Activated CD8-positive, alpha-beta T cell treated with anti-CD3 and anti-CD28 coated beads, Interleukin-2, amount 10 ng/mL, durations not matched to agents 7 days and 5 days (primary cell): ENCODE measurements at regions not wholly inside any gene's neighbourhood (a gene's known extent, or its start where the extent isn't known, plus 50 kb on each side); places are given as distances from the start of the nearest gene placed in this dataset.

Source experiments
- ATAC-seq: fragments of 150-1000 bp; cut with Tn5 transposase; one replicate; pipeline ENCODE4 v1.10.0; 2021; ENCODE audit warnings: moderate library complexity
- CTCF ChIA-PET: fragments of 350-600 bp; sonication (Branson Sonifier 250); formaldehyde crosslinking; loops from one replicate; lab custom pipeline; 2021; ENCODE audit warnings: antibody characterized with exemption; lab: Charles Lee
- POLR2A ChIA-PET: fragments of 350-600 bp; sonication (Branson Sonifier 250); formaldehyde crosslinking; loops from one replicate; lab custom pipeline; 2021; ENCODE audit warnings: antibody characterized with exemption; lab: Charles Lee
- DNase-seq: peaks from one replicate; pipeline ENCODE4 v3.0.0-alpha.2; 2020
- H3K27ac Mint-ChIP-seq: one replicate; pipeline ENCODE4 v1.8.0; 2021; ENCODE audit warnings: mild to moderate bottlenecking, mixed read lengths
- H3K27me3 Mint-ChIP-seq: one replicate; pipeline ENCODE4 v1.8.0; 2021; ENCODE audit warnings: low read depth, mixed read lengths
- H3K36me3 Mint-ChIP-seq: one replicate; pipeline ENCODE4 v1.8.0; 2021; ENCODE audit warnings: low read depth, mixed read lengths
- H3K4me1 Mint-ChIP-seq: one replicate; pipeline ENCODE4 v1.8.0; 2021; ENCODE audit warnings: low read depth, mixed read lengths
- H3K4me3 Mint-ChIP-seq: one replicate; pipeline ENCODE4 v1.8.0; 2021; ENCODE audit warnings: mild to moderate bottlenecking, mixed read lengths
- H3K9me3 Mint-ChIP-seq: one replicate; pipeline ENCODE4 v1.8.0; 2022; ENCODE audit warnings: mixed read lengths; ENCODE audit not compliant: insufficient read depth

DNA sequence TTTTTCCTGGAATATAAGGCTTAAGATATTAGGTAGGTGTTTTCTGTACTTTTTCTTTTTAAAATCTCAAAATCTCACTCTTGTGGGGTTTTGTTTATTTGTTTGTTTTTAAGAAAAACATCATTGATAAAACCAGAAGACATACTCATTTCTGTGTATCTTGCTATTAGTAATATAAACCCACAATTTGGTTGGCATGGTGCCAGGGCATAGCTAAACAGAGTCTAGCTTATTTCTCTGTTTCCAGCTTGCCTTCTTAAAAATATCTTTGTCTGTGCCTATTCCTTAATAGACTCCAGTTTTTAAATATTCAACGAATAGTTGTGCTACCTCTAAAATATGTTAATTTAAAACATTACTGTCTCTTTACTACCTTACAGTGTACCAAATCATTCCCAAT is 1121.9 kb upstream of the PCDH20 start:
- ChIA-PET POLR2A (no interaction called here), CTCF (no interaction called here)
- no peak for DNase-seq
- Mint-ChIP-seq H3K27me3 (no peaks in the 10 kb centered on the region), H3K27ac (no peak overlapping the region), H3K4me1 (no peaks in the 10 kb centered on the region), H3K9me3 (peaks cover 11% of the 10 kb centered on the region), H3K36me3 (no peaks in the 10 kb centered on the region), H3K4me3 (no peak overlapping the region)
- no peak for ATAC-seq

DNA sequence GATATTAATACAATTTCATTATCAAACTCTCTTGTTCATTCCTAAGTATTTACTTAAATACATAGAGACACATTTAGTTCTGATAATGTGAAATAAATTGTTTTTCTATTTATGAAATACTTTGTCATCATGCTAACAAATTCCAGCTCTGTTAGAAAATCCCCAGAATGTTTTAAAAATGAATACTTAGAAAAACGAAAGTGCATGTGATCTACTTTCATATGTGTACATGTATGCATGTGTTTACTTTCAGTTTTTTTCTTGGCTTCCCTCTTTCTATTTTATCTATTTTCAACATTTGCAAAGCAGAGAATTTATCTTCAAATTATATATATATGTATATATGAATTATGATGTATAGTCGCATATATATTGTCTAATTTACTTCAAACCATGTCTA is 1110.0 kb upstream of the PCDH20 start:
- no peaks in the 10 kb centered on the region for H3K36me3 Mint-ChIP-seq
- POLR2A ChIA-PET, result no interaction called here
- H3K9me3 Mint-ChIP-seq, result peaks cover 3% of the 10 kb centered on the region
- no peaks in the 10 kb centered on the region for H3K27me3 Mint-ChIP-seq
- CTCF ChIA-PET, result no interaction called here
- no peak overlapping the region for H3K27ac Mint-ChIP-seq
- ATAC-seq (no peak), DNase-seq (no peak)
- no peak overlapping the region for H3K4me3 Mint-ChIP-seq
- H3K4me1 Mint-ChIP-seq, result no peaks in the 10 kb centered on the region

DNA sequence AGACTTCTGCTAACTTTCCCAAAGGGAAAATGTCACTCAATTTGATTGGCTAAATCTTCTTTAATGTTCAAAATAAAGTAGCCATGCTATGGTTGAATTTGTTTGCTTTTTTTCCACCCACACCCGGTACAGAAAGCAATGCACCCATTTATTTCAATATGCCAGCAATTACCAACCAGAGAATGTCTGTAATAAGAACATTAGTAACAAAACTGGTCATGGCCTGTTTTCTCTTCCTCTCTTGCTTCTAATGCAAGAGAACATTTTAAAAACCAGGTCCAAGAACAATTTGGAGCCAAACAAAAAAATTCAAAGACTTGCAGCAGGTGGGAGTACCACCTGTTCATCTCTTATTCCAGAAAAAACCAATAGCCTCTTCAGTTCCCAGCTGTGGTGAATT is 1108.8 kb upstream of the PCDH20 start:
- Mint-ChIP-seq H3K4me1 (no peaks in the 10 kb centered on the region), H3K27me3 (no peaks in the 10 kb centered on the region), H3K36me3 (no peaks in the 10 kb centered on the region), H3K27ac (no peak overlapping the region), H3K9me3 (no peaks in the 10 kb centered on the region), H3K4me3 (no peak overlapping the region)
- ATAC-seq (no peak), DNase-seq (no peak)
- ChIA-PET CTCF (no interaction called here), POLR2A (no interaction called here)

DNA sequence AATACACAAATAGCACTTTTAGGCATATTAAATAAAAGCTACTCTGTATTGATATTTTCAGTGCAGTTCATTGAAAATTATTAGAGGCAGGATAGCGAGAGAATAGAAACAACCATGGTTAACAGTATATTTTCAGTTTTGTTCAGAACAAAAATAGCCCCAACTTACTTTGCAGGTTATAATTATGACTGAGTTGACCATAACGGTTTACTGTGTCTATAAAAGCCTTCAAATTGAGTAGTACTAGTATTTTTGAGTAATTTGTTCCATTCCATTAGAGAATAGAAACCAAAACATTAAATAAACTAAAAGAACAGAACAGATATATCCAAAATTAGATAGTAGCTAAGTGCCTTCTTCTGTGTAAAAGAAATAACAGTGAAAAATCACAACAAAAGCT is 1108.4 kb upstream of the PCDH20 start:
- no peaks in the 10 kb centered on the region for H3K36me3 Mint-ChIP-seq
- H3K9me3 Mint-ChIP-seq, result no peaks in the 10 kb centered on the region
- DNase-seq (no peak), ATAC-seq (no peak)
- no peaks in the 10 kb centered on the region for H3K27me3 Mint-ChIP-seq
- no peaks in the 10 kb centered on the region for H3K4me1 Mint-ChIP-seq
- ChIA-PET CTCF (no interaction called here), POLR2A (no interaction called here)
- no peak overlapping the region for H3K27ac Mint-ChIP-seq
- no peak overlapping the region for H3K4me3 Mint-ChIP-seq

DNA sequence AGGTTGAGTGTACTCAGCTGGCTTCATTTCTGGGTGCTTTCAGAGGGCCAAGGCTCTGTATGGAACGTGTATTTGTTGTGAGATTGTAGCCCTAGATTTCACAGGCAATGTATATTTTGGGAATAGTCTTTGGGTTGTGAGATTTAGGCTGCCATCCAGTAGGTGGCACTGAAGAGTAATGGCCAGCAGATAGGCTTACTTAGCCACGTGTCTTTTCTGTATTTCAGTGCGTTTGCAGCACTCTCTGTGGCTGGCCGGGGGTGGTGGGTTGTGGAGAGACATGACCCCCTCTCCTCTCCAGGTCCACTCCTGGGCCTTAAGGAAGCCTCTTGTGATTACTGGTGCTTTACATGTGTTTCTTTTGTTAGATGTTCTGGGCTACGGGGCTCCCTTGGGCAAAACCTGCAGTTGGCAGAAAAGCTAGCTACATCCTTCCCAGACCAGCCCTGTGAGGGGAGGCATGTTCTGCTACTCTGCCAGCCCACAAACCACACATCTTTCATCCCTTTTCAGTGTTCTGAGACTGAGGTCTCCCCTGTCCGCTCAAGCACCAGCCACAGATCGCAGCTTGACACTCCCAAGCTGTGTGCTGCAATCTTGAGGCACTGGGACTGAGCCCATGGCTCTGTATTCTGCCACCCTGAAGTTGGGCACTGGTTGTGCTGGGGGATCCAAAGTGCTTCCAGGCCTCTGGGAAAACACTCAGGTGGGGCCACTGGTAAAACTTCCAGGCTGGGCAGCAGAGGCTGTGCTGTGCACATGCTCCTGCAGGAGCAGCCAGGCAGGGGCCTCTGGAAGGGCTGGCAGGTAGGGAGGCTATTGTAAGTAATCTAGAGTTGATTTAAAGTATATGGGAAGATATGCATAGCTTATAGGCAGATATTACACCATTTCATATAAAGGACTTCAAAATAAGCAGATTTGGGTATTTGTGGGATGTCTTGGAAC is 1096.8 kb upstream of the PCDH20 start:
- no peak overlapping the region for H3K27ac Mint-ChIP-seq
- H3K36me3 Mint-ChIP-seq, result no peaks in the 10 kb centered on the region
- ChIA-PET CTCF (no interaction called here), POLR2A (no interaction called here)
- no peaks in the 10 kb centered on the region for H3K27me3 Mint-ChIP-seq
- H3K4me3 Mint-ChIP-seq, result no peak overlapping the region
- no peaks in the 10 kb centered on the region for H3K9me3 Mint-ChIP-seq
- H3K4me1 Mint-ChIP-seq, result no peaks in the 10 kb centered on the region
- ATAC-seq (peak; percentile 36), DNase-seq (peak; percentile 21)

DNA sequence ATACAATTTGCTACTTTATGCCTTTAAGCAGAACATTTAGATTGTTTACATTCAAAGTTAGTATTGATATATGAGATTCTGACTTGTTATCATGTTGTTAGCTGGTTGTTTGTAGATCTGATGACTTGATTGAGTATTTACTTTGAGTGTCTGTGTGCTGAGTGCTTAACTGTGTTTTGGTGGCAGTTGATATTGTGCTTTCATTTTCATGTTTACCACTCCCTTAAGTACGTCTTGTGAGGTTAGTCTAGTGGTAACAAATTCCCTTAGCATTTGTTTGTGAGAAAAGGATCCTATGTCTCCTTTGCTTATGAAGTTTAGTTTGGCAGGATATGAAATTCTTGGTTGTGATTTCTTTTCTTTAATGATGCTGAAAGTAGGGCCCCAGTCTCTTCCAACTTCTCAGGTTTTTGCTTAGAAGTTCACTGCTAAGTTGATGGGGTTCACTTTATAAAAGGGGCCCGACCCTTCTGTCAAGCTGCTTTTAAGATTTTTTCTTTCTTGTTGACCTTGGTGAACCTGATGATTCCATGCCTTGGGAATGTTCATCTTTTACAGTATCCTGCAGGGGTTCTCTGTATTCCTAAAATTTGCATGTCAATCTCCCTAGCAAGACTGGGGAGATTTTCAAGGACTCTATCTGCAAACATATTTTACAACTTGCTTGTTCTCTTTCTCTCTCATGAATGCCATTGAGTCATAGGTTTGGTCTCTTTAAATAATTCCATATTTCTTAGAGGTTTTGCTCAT is 1095.4 kb upstream of the PCDH20 start:
- Mint-ChIP-seq H3K9me3 (no peaks in the 10 kb centered on the region), H3K27ac (no peak overlapping the region), H3K4me1 (no peaks in the 10 kb centered on the region), H3K4me3 (no peak overlapping the region), H3K36me3 (no peaks in the 10 kb centered on the region), H3K27me3 (no peaks in the 10 kb centered on the region)
- DNase-seq (no peak), ATAC-seq (no peak)
- POLR2A ChIA-PET, result no interaction called here
- CTCF ChIA-PET, result no interaction called here

DNA sequence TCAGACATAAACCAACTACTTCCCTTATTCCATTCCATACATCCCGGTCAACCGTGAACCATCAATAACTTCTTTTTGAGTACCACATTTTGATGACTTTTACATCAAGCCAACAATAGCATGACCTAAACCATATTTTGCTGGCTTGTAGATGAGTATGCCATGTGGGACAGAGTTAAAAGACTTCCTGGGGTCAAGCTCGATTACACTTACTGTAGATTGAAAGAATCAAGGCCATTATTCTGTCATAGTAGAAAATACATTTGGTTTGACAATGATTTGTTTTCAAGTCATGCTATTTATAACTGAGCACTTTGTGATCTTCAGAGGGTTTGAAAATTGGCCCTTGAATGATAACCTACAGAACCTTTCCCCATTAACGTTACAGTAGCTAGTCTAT is 1086.9 kb upstream of the PCDH20 start:
- ChIA-PET CTCF (no interaction called here), POLR2A (no interaction called here)
- H3K27me3 Mint-ChIP-seq, result no peaks in the 10 kb centered on the region
- ATAC-seq (no peak), DNase-seq (no peak)
- H3K27ac Mint-ChIP-seq, result no peak overlapping the region
- H3K4me3 Mint-ChIP-seq, result no peak overlapping the region
- H3K36me3 Mint-ChIP-seq, result no peaks in the 10 kb centered on the region
- peaks cover 10% of the 10 kb centered on the region for H3K9me3 Mint-ChIP-seq
- no peaks in the 10 kb centered on the region for H3K4me1 Mint-ChIP-seq

DNA sequence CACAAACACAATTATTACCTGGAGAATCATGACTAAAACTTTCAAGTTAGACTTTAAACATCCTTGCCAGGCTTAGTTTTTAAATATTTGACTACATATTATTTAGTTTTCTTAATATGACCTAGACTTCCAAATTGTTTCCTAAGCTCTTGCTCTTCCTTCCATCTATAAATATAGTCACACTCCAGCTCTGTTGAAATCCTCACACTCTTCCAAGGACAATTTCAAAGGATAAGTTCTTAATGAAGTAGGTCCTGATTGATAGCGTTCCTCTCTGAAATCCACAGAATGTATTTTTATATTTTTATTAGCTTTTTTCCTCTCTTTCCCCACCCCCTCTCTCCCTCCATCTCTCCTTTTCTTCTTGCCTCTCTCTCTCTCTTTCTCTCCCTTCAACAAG is 1074.1 kb upstream of the PCDH20 start:
- ChIA-PET POLR2A (no interaction called here), CTCF (no interaction called here)
- Mint-ChIP-seq H3K27ac (no peak overlapping the region), H3K9me3 (no peaks in the 10 kb centered on the region), H3K36me3 (no peaks in the 10 kb centered on the region), H3K4me1 (no peaks in the 10 kb centered on the region), H3K4me3 (no peak overlapping the region), H3K27me3 (no peaks in the 10 kb centered on the region)
- DNase-seq (no peak), ATAC-seq (no peak)

DNA sequence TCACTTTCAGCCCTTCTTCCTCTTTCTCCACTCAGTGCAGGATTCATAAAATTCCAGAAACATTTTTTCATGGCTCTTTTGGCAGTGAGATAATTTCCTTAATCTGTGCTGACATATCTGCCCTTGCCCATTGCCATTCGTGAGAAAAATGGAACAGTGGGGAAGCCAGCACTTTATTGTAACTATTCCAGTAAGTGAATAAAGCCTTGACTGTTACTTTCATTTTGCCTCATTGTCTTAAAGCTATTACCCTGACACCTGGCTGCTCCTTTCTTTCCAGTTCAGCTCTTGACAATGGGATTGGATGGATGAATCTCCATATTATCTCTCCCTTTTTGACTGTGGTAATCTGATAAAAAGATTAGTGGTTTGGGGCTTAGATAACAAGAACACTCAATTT is 1068.1 kb upstream of the PCDH20 start:
- Mint-ChIP-seq H3K27me3 (no peaks in the 10 kb centered on the region), H3K9me3 (peaks cover 4% of the 10 kb centered on the region), H3K4me1 (no peaks in the 10 kb centered on the region), H3K27ac (no peak overlapping the region), H3K4me3 (no peak overlapping the region), H3K36me3 (no peaks in the 10 kb centered on the region)
- DNase-seq (no peak), ATAC-seq (no peak)
- ChIA-PET CTCF (no interaction called here), POLR2A (no interaction called here)

DNA sequence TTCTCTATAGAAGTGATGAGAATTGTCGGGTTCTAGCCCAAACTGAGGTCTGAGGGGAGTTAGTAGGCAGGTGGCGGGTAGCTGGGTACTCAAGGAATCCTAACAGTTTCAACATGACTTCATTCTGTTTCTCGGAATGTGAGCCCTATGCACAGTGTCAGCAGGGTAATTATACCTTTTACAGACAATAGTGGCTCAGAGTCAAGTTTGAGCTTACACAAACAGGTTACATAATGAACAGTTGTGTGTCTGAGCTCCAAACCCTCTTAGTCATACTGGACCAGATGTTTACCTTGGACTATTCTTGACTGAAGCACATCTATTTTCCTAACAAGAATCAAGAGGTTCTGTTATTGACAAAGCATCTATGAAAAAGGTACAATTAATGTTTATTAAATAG is 1066.7 kb upstream of the PCDH20 start:
- ATAC-seq, result no peak
- no peaks in the 10 kb centered on the region for H3K36me3 Mint-ChIP-seq
- CTCF ChIA-PET, result no interaction called here
- POLR2A ChIA-PET, result no interaction called here
- H3K4me3 Mint-ChIP-seq, result no peak overlapping the region
- no peak for DNase-seq
- no peaks in the 10 kb centered on the region for H3K27me3 Mint-ChIP-seq
- H3K4me1 Mint-ChIP-seq, result no peaks in the 10 kb centered on the region
- no peak overlapping the region for H3K27ac Mint-ChIP-seq
- peaks cover 12% of the 10 kb centered on the region for H3K9me3 Mint-ChIP-seq

DNA sequence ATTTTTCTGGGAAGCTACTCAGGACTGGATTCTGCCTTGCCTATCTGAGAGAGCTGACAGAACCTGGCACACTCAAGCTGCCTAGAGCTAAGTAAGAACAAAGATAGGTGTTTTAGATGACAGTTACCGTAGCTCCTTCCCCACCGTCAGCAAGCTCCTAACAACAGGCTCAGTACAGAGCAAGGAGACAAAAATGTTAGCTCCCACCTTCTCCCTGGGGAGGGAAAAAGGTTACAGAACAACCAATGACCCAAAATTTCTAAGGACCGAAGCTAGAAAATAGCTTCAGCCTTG is 1058.2 kb upstream of the PCDH20 start:
- no peak for ATAC-seq

DNA sequence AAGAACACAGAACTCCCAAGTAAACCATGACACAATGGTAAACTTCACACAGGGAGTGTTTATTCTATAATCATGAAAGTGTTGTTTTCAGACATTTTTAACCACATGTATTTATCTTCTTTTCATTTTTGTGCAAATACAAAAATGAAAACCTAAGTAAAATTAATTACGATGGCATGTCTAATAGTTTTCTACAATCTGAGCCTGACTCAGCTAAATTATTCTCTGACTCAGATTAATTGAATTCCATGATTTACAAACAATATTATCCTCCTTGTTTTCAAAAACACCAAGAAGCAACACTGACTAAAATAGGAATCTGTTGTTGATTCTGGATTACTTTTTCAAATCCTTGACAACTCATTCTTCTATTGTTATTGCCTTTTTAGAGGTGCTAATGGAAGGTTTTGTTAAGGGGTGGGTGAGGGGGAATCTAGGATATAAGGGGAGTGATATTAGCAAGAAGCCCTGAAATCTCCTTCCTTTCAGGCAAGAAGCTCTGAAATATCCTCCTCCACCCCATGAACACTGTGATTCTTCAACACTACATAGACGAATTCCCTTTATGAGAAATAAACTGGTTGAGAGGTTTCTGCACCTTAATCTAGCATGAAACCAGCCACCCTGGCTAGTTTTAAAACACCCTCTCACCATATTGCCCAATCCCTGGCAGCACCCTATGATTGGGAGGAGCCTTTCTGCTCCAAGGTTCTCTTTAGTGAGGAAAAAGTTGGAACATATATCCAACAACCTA is 1057.7 kb upstream of the PCDH20 start:
- Mint-ChIP-seq H3K27ac (no peak overlapping the region), H3K9me3 (peaks cover 16% of the 10 kb centered on the region), H3K4me3 (no peak overlapping the region), H3K4me1 (no peaks in the 10 kb centered on the region), H3K27me3 (no peaks in the 10 kb centered on the region), H3K36me3 (no peaks in the 10 kb centered on the region)
- ChIA-PET CTCF (interaction anchor here (1.0 kb wide), 1 partner anchor 23 kb away, joined by 3 read pairs; no protein-coding TSS in a partner anchor), POLR2A (no interaction called here)
- DNase-seq, result no peak
- no peak for ATAC-seq

More for the DNA sequence above, 1058.2 kb upstream of the PCDH20 start:
- no peak overlapping the region for H3K4me3 Mint-ChIP-seq
- H3K27me3 Mint-ChIP-seq, result no peaks in the 10 kb centered on the region
- no peak for DNase-seq
- H3K9me3 Mint-ChIP-seq, result peaks cover 18% of the 10 kb centered on the region
- H3K36me3 Mint-ChIP-seq, result no peaks in the 10 kb centered on the region
- CTCF ChIA-PET, result no interaction called here
- POLR2A ChIA-PET, result no interaction called here
- no peaks in the 10 kb centered on the region for H3K4me1 Mint-ChIP-seq
- no peak overlapping the region for H3K27ac Mint-ChIP-seq
